ENCODE measurements at regions not wholly inside any gene's neighbourhood (a gene's known extent, or its start where the extent isn't known, plus 50 kb on each side); places are given as distances from the start of the nearest gene placed in this dataset.

DNA sequence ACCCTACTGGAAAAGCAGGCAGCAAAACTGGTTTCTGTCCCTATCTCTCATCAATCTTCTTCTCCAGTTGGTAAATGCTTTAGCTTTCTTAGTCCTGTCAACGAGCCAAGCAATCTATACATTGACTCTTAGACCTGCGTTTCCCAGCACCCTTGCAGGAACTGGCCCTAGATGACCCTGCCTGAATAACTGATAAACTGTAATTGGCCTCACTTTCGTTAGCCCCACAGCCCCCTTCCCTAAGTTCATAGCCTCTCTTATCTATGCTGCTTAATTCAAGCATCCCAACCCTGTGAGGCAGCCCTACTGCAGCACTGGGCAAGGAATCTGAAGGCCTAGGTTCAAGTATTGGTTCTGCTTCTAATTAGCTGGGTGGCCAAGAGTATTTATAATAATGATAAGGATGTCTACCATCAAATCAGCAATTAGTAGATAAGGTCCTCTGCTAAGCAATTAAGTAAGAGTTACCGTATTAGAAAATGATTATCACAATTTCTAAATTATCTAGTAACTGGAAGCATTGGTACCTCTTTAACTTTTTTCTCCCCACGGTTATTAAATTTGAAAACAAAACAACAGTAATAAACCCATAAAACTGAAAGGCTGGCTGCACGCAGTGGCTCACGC lies 86.4 kb upstream of the RMDN2 start:
- H3K4me1 ChIP-seq (ENCODE audit: control insufficient read depth in 2 of 2, insufficient read depth in 2 of 2, low read length in 1 of 2), result no peaks in the 10 kb centered on the region

GRCh38 chr2:37839991-37840390 lies 85.1 kb upstream of the RMDN2 start:
- no peaks in the 10 kb centered on the region for H3K9me3 ChIP-seq (ENCODE audit: control insufficient read depth in 2 of 2, insufficient read depth in 1 of 2, low read depth in 1 of 2, low read length in 1 of 2)
- H3K4me3 ChIP-seq (ENCODE audit: low read depth in 1 of 2, low read length in 2 of 2), result no peak overlapping the region
- H3K36me3 ChIP-seq (ENCODE audit: control insufficient read depth in 2 of 2, insufficient read depth in 2 of 2, low read length in 1 of 2), result no peaks in the 10 kb centered on the region
- no peaks in the 10 kb centered on the region for H3K27me3 ChIP-seq (ENCODE audit: control insufficient read depth in 1 of 2, insufficient read depth in 2 of 2, low read length in 2 of 2)
- H3K27ac ChIP-seq (ENCODE audit: low read depth in 2 of 2, low read length in 1 of 2), result no peak overlapping the region
- 79 to 86% methylated on average over 3 of the region's 3 CpGs for WGBS, 2 donors
- H3K4me1 ChIP-seq (ENCODE audit: control insufficient read depth in 2 of 2, insufficient read depth in 2 of 2, low read length in 1 of 2), result no peaks in the 10 kb centered on the region

More for the DNA sequence above, 86.4 kb upstream of the RMDN2 start:
- Histone ChIP-seq H3K9me3 (ENCODE audit: control insufficient read depth in 2 of 2, insufficient read depth in 1 of 2, low read depth in 1 of 2, low read length in 1 of 2) (no peaks in the 10 kb centered on the region), H3K27ac (ENCODE audit: low read depth in 2 of 2, low read length in 1 of 2) (peak overlapping the region in 1 of 2 donors; percentile 24), H3K27me3 (ENCODE audit: control insufficient read depth in 1 of 2, insufficient read depth in 2 of 2, low read length in 2 of 2) (no peaks in the 10 kb centered on the region), H3K36me3 (ENCODE audit: control insufficient read depth in 2 of 2, insufficient read depth in 2 of 2, low read length in 1 of 2) (no peaks in the 10 kb centered on the region), H3K4me3 (ENCODE audit: low read depth in 1 of 2, low read length in 2 of 2) (no peak overlapping the region)
- whole genome bisulfite sequencing, 2 donors, result 83 to 90% methylated on average over 7 of the region's 7 CpGs

DNA sequence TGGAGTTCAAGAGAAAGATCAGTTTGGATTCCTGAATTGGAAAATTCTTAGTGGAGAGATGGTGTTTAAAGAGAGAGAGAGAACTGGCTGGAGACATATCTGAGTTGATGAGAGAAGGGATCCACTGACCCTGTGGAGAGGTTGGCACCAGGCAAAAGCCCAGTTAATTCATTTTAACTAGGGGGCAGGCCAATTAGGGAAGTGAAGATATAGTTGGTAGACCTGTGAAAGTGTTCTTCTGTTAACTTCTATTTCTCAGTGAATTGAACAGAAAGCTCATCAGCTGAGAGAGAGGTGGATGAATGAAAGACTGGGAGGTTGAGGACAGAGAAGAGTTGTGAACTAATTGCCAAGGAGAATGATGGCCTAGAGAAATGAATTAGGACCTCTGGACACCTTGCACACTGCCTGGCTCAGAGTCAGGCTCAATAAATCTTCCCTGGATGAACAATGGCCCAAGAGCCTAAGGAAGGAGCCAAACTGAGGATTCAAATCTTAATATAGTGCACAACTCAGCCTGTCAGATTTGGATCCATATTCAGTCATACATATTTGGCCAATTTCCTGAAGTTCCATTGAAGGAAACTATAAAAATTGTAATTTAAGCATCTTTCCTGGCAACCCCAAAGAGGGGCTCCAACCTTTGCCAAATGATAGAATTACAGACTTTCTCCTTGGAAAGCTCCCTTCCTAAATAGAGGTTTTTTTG lies 82.2 kb upstream of the RMDN2 start:
- no peaks in the 10 kb centered on the region for H3K9me3 ChIP-seq (ENCODE audit: control insufficient read depth in 2 of 2, insufficient read depth in 1 of 2, low read depth in 1 of 2, low read length in 1 of 2)
- H3K36me3 ChIP-seq (ENCODE audit: control insufficient read depth in 2 of 2, insufficient read depth in 2 of 2, low read length in 1 of 2), result no peaks in the 10 kb centered on the region
- no peak overlapping the region for H3K27ac ChIP-seq (ENCODE audit: low read depth in 2 of 2, low read length in 1 of 2)
- H3K27me3 ChIP-seq (ENCODE audit: control insufficient read depth in 1 of 2, insufficient read depth in 2 of 2, low read length in 2 of 2), result no peaks in the 10 kb centered on the region
- no peaks in the 10 kb centered on the region for H3K4me1 ChIP-seq (ENCODE audit: control insufficient read depth in 2 of 2, insufficient read depth in 2 of 2, low read length in 1 of 2)
- no peak overlapping the region for H3K4me3 ChIP-seq (ENCODE audit: low read depth in 1 of 2, low read length in 2 of 2)

- 0 to 2% methylated on average over 1 of the region's 1 CpG for whole genome bisulfite sequencing, 2 donors
- no peak overlapping the region for H3K27ac ChIP-seq (ENCODE audit: low read depth in 2 of 2, low read length in 1 of 2)
- no peaks in the 10 kb centered on the region for H3K4me1 ChIP-seq (ENCODE audit: control insufficient read depth in 2 of 2, insufficient read depth in 2 of 2, low read length in 1 of 2)
- H3K4me3 ChIP-seq (ENCODE audit: low read depth in 1 of 2, low read length in 2 of 2), result no peak overlapping the region
- no peaks in the 10 kb centered on the region for H3K27me3 ChIP-seq (ENCODE audit: control insufficient read depth in 1 of 2, insufficient read depth in 2 of 2, low read length in 2 of 2)
- H3K9me3 ChIP-seq (ENCODE audit: control insufficient read depth in 2 of 2, insufficient read depth in 1 of 2, low read depth in 1 of 2, low read length in 1 of 2), result no peaks in the 10 kb centered on the region
- H3K36me3 ChIP-seq (ENCODE audit: control insufficient read depth in 2 of 2, insufficient read depth in 2 of 2, low read length in 1 of 2), result no peaks in the 10 kb centered on the region
Observed at GRCh38 chr2:37843556-37843955, 81.5 kb upstream of the RMDN2 start.

GRCh38 chr2:37846207-37846606 lies 78.9 kb upstream of the RMDN2 start:
- no peaks in the 10 kb centered on the region for H3K4me1 ChIP-seq (ENCODE audit: control insufficient read depth in 2 of 2, insufficient read depth in 2 of 2, low read length in 1 of 2)
- no peak overlapping the region for H3K4me3 ChIP-seq (ENCODE audit: low read depth in 1 of 2, low read length in 2 of 2)
- no peaks in the 10 kb centered on the region for H3K36me3 ChIP-seq (ENCODE audit: control insufficient read depth in 2 of 2, insufficient read depth in 2 of 2, low read length in 1 of 2)
- no peaks in the 10 kb centered on the region for H3K27me3 ChIP-seq (ENCODE audit: control insufficient read depth in 1 of 2, insufficient read depth in 2 of 2, low read length in 2 of 2)
- H3K9me3 ChIP-seq (ENCODE audit: control insufficient read depth in 2 of 2, insufficient read depth in 1 of 2, low read depth in 1 of 2, low read length in 1 of 2), result no peaks in the 10 kb centered on the region
- WGBS, 2 donors, result 45 to 75% methylated on average over 1 of the region's 1 CpG
- no peak overlapping the region for H3K27ac ChIP-seq (ENCODE audit: low read depth in 2 of 2, low read length in 1 of 2)

GRCh38 chr2:37847792-37848191 lies 77.3 kb upstream of the RMDN2 start:
- WGBS, 2 donors, result 66 to 87% methylated on average over 5 of the region's 5 CpGs
- no peaks in the 10 kb centered on the region for H3K27me3 ChIP-seq (ENCODE audit: control insufficient read depth in 1 of 2, insufficient read depth in 2 of 2, low read length in 2 of 2)
- H3K36me3 ChIP-seq (ENCODE audit: control insufficient read depth in 2 of 2, insufficient read depth in 2 of 2, low read length in 1 of 2), result no peaks in the 10 kb centered on the region
- no peak overlapping the region for H3K27ac ChIP-seq (ENCODE audit: low read depth in 2 of 2, low read length in 1 of 2)
- H3K4me1 ChIP-seq (ENCODE audit: control insufficient read depth in 2 of 2, insufficient read depth in 2 of 2, low read length in 1 of 2), result no peaks in the 10 kb centered on the region
- H3K9me3 ChIP-seq (ENCODE audit: control insufficient read depth in 2 of 2, insufficient read depth in 1 of 2, low read depth in 1 of 2, low read length in 1 of 2), result no peaks in the 10 kb centered on the region
- no peak overlapping the region for H3K4me3 ChIP-seq (ENCODE audit: low read depth in 1 of 2, low read length in 2 of 2)

- Histone ChIP-seq H3K27ac (ENCODE audit: low read depth in 2 of 2, low read length in 1 of 2) (no peak overlapping the region), H3K4me1 (ENCODE audit: control insufficient read depth in 2 of 2, insufficient read depth in 2 of 2, low read length in 1 of 2) (no peaks in the 10 kb centered on the region), H3K27me3 (ENCODE audit: control insufficient read depth in 1 of 2, insufficient read depth in 2 of 2, low read length in 2 of 2) (no peaks in the 10 kb centered on the region), H3K4me3 (ENCODE audit: low read depth in 1 of 2, low read length in 2 of 2) (no peak overlapping the region), H3K36me3 (ENCODE audit: control insufficient read depth in 2 of 2, insufficient read depth in 2 of 2, low read length in 1 of 2) (no peaks in the 10 kb centered on the region), H3K9me3 (ENCODE audit: control insufficient read depth in 2 of 2, insufficient read depth in 1 of 2, low read depth in 1 of 2, low read length in 1 of 2) (no peaks in the 10 kb centered on the region)
- 46 to 62% methylated on average over 2 of the region's 2 CpGs for WGBS, 2 donors
Observed at GRCh38 chr2:37848451-37848850, 76.6 kb upstream of the RMDN2 start.

DNA sequence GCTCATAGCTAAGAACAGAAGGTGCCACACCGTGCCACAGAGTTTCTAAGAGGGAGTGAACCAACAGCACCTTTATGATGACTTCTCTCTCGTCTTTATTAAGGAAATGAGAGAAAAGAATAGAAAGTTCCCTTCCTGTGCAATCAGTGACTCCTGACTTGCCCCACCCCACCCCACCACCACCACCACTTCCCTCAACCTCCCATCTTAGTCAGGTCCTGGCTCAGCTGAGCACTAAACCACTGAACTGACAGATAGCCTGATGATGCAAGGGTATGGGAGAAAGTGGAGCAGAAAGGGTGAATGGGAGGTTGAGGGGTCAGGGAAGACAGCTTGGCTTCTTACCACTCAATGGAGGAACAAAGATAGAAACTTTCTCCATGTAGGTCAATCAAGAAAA lies 75.2 kb upstream of the RMDN2 start:
- 83 to 86% methylated on average over 2 of the region's 2 CpGs for whole genome bisulfite sequencing, 2 donors
- no peaks in the 10 kb centered on the region for H3K36me3 ChIP-seq (ENCODE audit: control insufficient read depth in 2 of 2, insufficient read depth in 2 of 2, low read length in 1 of 2)
- no peak overlapping the region for H3K27ac ChIP-seq (ENCODE audit: low read depth in 2 of 2, low read length in 1 of 2)

GRCh38 chr2:37851428-37851827 lies 73.7 kb upstream of the RMDN2 start:
- Histone ChIP-seq H3K4me1 (ENCODE audit: control insufficient read depth in 2 of 2, insufficient read depth in 2 of 2, low read length in 1 of 2) (peaks cover 0 to 8% of the 10 kb centered on the region in 2 donors), H3K9me3 (ENCODE audit: control insufficient read depth in 2 of 2, insufficient read depth in 1 of 2, low read depth in 1 of 2, low read length in 1 of 2) (no peaks in the 10 kb centered on the region), H3K27ac (ENCODE audit: low read depth in 2 of 2, low read length in 1 of 2) (no peak overlapping the region)

More for the DNA sequence above, 75.2 kb upstream of the RMDN2 start:
- no peaks in the 10 kb centered on the region for H3K9me3 ChIP-seq (ENCODE audit: control insufficient read depth in 2 of 2, insufficient read depth in 1 of 2, low read depth in 1 of 2, low read length in 1 of 2)
- H3K4me3 ChIP-seq (ENCODE audit: low read depth in 1 of 2, low read length in 2 of 2), result no peak overlapping the region
- no peaks in the 10 kb centered on the region for H3K27me3 ChIP-seq (ENCODE audit: control insufficient read depth in 1 of 2, insufficient read depth in 2 of 2, low read length in 2 of 2)
- peaks cover 0 to under 1% of the 10 kb centered on the region in 2 donors for H3K4me1 ChIP-seq (ENCODE audit: control insufficient read depth in 2 of 2, insufficient read depth in 2 of 2, low read length in 1 of 2)

More at GRCh38 chr2:37851428-37851827, 73.7 kb upstream of the RMDN2 start:
- WGBS, 2 donors, result 53 to 63% methylated on average over 4 of the region's 4 CpGs
- Histone ChIP-seq H3K4me3 (ENCODE audit: low read depth in 1 of 2, low read length in 2 of 2) (no peak overlapping the region), H3K27me3 (ENCODE audit: control insufficient read depth in 1 of 2, insufficient read depth in 2 of 2, low read length in 2 of 2) (no peaks in the 10 kb centered on the region), H3K36me3 (ENCODE audit: control insufficient read depth in 2 of 2, insufficient read depth in 2 of 2, low read length in 1 of 2) (no peaks in the 10 kb centered on the region)
